Activated CD4-positive, CD25-positive, alpha-beta regulatory T cell treated with anti-CD3 and anti-CD28 coated beads, Interleukin-2, amount 50 U/mL, for 72 hours (primary cell): ENCODE measurements at regions not wholly inside any gene's neighbourhood (a gene's known extent, or its start where the extent isn't known, plus 50 kb on each side); places are given as distances from the start of the nearest gene placed in this dataset.

ENCODE experiments used
- DNase-seq: peaks from one replicate; pipeline ENCODE4 v3.0.0; 2021

GRCh38 chr6:4008324-4009047 is 70.5 kb downstream of the FAM217A start:
- no peak for DNase-seq

GRCh38 chr6:4009486-4009885 is 69.5 kb downstream of the FAM217A start:
- no peak for DNase-seq

- no peak for DNase-seq
Measured at GRCh38 chr6:4010048-4010447, 68.9 kb downstream of the FAM217A start.

- DNase-seq, result no peak
Measured at GRCh38 chr6:4010689-4011090, 68.2 kb downstream of the FAM217A start.

GRCh38 chr6:4012826-4013225 is 66.1 kb downstream of the FAM217A start:
- no peak for DNase-seq

GRCh38 chr6:4017058-4017739 is 61.7 kb downstream of the FAM217A start:
- no peak for DNase-seq

GRCh38 chr6:4017834-4018170 is 61.1 kb downstream of the FAM217A start:
- DNase-seq, result no peak

GRCh38 chr6:4018171-4018923 is 60.6 kb downstream of the FAM217A start:
- DNase-seq, result peak; percentile 97
